NCI-H524 treated with DMSO at 0.1 percent for 48 hours (cell line): ENCODE measurements at regions not wholly inside any gene's neighbourhood (a gene's known extent, or its start where the extent isn't known, plus 50 kb on each side); places are given as distances from the start of the nearest gene placed in this dataset.
A peak's percentile ranks its signal among the peaks of the same experiment; 100 is the strongest.

Experiments used
- DNase-seq: peaks from one replicate; lab custom pipeline; 2025; lab: John Stamatoyannopoulos, UW

DNA sequence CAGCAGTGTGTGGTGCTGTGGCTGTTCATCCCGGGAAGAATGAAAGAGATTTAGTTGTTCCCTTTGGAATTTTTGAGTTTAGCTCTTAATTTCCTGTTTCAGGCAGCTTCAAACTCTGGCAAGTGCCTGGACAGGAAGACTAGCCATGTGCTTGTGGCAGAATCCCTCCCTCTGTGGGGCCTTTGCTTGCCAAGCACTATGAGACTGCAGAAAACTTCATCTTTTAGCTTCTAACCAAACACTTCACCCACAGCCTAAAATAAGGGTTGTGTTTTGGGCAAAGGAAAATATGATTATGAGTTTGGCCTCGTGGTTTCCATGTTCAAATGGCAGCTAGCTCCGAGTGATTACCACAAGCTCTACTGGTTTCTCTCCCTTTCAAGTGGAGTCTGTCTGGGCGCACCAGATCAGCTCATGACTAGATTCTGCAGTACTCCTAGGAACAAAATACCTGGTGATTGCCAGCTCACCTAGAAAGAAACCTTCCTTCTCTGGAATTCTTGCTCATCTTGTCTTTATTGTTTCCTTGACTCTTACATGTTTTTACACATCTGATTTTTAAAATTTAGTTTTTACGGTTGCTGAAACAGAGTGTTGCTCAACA, 707.5 kb downstream of the SLITRK6 start:
- no peak for DNase-seq

GRCh38 chr13:85089186-85089585, 710.0 kb downstream of the SLITRK6 start:
- no peak for DNase-seq

DNA sequence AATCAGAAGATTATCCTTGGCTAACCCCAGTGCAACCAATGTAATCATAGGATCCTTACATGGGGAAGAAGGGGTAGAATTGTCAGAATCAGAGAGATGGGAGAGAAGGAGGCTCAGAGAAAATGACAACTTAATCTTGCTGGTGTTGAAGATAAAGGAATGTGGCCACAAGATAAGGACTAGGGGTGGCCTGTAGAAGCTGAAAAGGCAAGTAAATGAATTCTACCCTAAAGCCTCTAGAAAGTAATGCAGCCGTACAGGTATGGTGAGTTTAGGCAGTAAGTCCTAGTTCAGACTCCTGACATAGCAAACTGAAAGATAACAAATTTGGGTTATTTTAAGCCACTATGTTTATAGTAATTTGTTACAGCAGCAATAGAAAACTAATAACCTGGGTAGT, 718.5 kb downstream of the SLITRK6 start:
- DNase-seq, result no peak

DNA sequence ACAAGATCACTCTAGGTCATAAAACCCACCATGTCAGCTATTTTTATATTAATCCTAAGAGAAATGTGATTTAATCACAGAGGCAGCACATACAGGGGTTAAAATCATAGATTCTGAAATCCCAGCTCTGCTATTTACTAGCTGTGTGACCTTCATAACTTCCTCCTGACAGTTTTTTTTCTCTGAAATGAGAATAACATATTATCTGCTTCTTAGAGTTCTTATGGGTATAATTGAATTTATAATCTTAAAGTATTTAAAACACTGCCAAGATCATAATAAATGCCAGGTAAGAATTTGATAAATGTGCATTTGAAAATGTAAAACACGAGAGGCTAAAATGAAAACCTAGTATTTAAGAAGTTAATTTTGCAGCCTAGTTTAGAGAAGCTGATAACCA, 722.9 kb downstream of the SLITRK6 start:
- no peak for DNase-seq

GRCh38 chr13:85074543-85075313, 724.5 kb downstream of the SLITRK6 start:
- no peak for DNase-seq

GRCh38 chr13:85068231-85068630, 731.0 kb downstream of the SLITRK6 start:
- no peak for DNase-seq

- peak; percentile 43 for DNase-seq
Observed at GRCh38 chr13:85040215-85040614, 759.0 kb downstream of the SLITRK6 start.

DNA sequence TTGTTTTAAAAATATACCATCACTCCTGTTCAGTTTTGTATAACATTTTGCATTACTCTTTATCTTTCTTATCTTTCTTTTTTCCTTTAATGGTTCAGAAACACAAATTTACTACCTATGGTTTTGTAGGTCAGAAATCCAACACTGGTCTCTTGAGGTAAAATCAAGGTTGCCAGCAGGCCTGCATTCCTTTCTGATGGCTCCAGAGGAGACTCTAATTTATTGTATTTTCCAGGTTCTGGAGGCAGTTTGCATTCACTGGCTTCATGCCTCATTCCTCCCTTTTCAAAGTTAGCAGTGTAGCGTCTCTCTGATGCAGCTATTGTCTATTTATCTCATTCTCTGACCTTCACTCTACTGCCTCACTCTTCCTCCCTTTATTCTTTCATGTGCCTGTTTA, 767.4 kb downstream of the SLITRK6 start:
- DNase-seq, result no peak

- no peak for DNase-seq
Observed at GRCh38 chr13:85028035-85028434, 771.2 kb downstream of the SLITRK6 start.

DNA sequence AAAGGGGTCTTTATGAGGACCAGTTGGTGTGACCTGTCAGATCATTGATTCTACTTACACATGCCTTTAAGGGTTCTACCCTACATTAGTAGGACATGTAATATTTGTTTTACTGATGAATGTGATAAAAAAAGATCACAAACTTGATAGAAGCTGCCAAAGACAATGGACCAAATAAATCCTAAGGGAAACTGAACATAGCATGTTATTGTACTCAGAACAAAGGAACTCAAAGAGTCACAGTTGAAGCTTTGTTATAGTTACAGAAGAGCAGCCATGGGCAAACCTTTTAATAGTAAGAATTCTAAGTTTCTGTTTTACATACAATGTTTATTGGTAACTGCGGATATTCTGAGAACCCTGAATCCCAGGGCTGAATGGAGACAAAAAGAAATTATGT, 780.1 kb downstream of the SLITRK6 start:
- no peak for DNase-seq

DNA sequence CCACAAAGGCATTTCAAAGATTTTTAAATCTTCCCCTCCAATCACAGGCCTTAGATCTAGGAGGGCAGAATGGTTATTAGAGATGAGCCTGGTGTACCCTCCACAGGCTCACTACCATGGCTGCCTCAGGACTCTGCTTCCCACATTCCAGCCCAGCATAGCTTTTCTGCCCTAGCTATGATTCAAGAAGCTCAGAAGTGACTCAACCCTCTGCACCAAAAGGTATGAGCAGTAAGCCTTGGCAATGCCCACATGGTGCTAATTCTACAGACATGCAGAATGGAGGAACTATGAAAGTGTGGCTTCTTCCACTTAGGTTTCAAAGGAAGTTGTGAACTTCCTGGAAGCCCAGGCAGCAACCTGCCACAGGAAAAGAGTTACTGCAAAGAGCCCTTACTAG, 786.2 kb downstream of the SLITRK6 start:
- no peak for DNase-seq

- DNase-seq, result no peak
Observed at GRCh38 chr13:85009447-85009846, 789.8 kb downstream of the SLITRK6 start.

DNA sequence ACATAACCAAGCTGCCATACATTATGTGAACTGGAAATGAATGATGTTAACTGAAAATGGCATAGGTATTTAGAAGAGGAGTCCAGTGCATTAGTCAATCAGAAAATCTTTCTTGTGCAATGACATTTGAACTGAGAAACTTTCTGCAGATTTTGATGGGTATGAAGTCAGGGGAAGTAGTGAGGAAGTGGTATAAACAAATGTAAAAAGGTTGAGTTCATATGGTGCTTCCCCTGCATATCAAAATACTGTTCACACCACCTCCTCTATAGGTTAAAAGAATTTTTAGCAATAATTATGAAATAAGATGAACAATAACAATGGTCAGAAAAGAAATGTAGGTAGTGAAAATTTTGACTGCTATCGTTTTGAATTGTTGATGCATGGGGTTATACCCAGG, 800.0 kb downstream of the SLITRK6 start:
- DNase-seq, result no peak

DNA sequence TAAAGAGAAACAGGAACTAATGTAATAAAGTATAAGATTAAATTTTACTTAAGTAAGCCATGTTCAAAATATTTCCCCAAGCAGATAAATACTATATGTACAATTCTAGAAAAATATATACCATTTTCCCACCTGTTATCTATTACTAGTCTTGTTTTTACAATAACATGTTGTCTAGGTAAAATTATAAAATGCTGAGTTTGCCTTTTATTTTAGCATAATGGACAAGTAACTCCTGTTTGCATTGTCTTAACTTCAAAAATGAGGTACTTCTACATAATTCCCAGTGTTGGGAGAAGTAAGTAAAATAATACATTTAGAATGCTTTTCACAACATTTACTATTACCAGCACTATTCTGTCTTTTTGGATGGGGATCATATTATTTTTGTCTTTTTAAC, 800.5 kb downstream of the SLITRK6 start:
- DNase-seq, result no peak

- no peak for DNase-seq
Observed at GRCh38 chr13:84997858-84998257, 801.4 kb downstream of the SLITRK6 start.

- DNase-seq, result no peak
Observed at GRCh38 chr13:84994582-84994981, 804.6 kb downstream of the SLITRK6 start.

DNA sequence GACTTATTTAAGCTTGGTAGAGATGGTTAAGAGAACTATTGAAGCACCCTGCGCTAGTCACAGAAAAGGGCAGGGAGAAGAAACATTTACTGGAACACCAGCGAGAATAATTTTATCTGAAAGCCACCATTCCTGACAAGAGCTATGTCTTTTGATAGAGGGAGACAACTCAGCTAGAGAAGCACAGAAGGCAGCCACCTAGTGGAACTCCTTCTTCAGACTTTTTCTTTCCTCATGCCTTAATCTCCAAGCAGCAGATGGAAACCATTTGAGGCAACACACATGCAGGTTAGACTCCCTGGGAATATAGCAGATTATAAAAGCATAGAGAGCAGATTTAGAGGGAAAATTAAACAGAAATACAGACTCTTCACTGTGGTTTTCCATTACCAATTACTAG, 813.4 kb downstream of the SLITRK6 start:
- DNase-seq, result peak; percentile 3

DNA sequence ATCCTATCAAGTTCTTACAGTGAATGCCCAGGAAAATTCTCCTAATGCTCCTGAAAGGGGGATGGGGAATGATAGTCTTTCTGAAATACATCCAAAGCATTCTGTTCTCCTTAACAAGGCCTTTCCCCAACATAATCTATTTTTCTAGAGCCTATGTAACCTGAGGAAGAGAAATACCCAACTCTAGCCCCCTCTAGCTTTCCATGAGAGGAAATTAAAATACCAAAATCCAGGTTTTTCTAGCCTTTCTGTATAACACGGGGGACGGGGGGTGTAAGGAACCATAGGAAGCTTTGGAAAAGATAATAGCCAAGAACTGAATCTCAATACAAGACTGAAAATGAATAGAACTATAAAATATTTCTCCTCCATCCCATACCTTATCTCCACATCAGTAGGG, 815.9 kb downstream of the SLITRK6 start:
- no peak for DNase-seq

DNA sequence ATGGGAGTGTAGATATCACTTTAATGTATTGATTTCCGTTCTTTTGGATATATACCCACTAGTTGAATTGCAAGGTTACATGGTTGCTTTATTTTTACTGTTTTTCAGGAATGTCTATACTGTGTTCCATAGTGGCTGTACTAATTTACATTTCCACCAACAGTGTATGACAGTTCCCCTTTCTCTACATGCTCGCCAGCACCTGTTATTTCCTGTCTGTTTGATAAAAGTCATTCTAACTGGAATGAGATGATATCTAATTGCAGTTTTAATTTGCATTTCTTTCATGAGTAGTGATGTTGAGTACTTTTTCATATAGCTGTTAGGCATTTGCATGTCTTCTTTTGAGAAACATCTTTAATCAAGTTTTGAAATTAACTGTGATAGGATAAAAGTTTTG, 818.6 kb downstream of the SLITRK6 start:
- DNase-seq, result no peak

DNA sequence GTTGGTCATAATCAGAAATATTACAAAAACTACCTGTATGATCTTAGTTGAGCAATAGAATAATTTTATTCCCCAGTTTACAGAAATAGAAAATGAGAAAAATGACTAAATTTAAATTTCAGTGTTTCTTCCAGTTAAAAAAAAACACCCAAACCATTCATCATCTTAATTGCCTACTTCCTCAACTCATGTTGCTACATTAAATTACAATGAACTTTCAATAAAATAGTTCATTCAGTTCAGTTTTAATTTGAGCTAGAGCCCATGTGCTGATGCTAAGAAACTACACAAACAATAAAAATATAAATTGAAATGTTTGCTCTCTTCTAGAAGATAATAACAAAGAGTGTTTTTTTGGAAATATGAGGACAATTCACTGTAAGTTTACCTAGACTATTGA, 820.4 kb downstream of the SLITRK6 start:
- no peak for DNase-seq

DNA sequence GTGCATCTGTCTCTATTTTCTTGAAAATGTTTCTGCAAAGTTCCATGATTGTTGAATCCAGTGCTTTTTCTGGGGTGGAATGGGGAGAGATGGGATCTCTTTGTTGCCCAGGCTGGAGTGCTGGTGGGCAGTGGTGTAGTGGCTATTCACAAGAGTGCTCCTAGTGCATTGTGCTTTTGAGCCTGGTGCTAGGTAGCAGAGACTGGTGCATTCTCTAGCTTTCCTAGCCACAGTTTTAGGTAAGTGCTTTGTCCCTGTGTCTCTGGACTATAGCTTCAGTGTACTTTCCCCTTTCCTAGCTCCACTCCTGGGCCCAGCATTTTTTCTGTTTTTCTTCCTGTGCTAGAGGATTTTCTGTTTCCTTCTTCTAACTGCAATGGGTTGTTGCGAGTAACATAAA, 825.6 kb downstream of the SLITRK6 start:
- DNase-seq, result no peak

- DNase-seq, result no peak
Observed at GRCh38 chr13:84972907-84973306, 826.3 kb downstream of the SLITRK6 start.

DNA sequence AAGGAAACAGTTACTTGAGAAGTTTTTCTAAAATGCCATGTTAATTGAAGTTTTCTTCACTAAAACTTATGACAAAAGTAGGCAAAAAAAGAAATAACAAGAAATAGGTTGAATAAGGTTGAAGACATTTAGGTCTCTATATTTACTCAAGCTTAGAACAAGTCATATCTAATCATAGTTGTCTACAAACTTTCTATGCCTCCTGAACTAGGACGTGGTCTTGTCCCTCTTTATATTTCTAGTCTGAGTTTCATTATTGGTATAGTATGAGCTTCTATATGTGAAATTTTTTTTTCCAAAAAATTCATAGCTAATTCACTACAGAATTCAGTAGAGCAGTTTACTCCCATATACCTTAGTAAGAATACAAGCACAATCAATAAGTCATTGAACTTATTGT, 836.4 kb downstream of the SLITRK6 start:
- DNase-seq, result no peak

- no peak for DNase-seq
Observed at GRCh38 chr13:84962141-84962750, 837.0 kb downstream of the SLITRK6 start.
